NT2/D1 (cell line): ENCODE measurements at regions not wholly inside any gene's neighbourhood (a gene's known extent, or its start where the extent isn't known, plus 50 kb on each side); places are given as distances from the start of the nearest gene placed in this dataset.

ENCODE experiments used
- SUZ12 ChIP-seq: IDR thresholded peaks from 2 replicates; pipeline ENCODE4 v1.6.1; 2011; ENCODE audit not compliant: insufficient read length, insufficient read depth; ENCODE audit errors: extremely low read depth
- YY1 ChIP-seq: IDR thresholded peaks from 2 replicates; pipeline ENCODE4 v1.6.1; 2011; ENCODE audit not compliant: insufficient read length, insufficient read depth
- ZNF274 ChIP-seq: IDR thresholded peaks from 2 replicates; pipeline ENCODE4 v1.6.1; 2011; ENCODE audit warnings: mild to moderate bottlenecking, low read depth, low read length

DNA sequence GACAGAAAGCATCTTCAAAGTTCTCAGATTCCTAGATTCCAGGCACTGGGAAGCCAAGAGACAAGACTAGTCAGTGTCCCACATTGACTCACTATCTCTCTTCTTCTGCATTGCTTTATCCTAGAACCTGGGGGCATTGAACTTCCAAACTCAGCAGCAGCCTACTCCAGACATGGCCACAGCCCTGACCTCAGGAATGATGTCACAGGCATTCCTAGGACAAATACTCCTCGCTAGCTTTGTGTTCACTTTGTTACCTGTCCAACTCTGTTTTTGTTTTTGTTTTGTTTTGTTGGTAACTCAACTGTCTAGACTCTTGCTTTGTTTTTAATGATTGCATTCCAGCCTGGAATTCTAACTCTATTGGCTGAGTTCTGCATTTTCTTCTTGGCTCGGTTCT is 449.3 kb upstream of the SPHKAP start:
- TF ChIP-seq YY1 (no peak), SUZ12 (no peak), ZNF274 (no peak)
